B cell (primary cell): ENCODE measurements at regions not wholly inside any gene's neighbourhood (a gene's known extent, or its start where the extent isn't known, plus 50 kb on each side); places are given as distances from the start of the nearest gene placed in this dataset.
"Not testable (repeated sequence)": the region's sequence is repeated elsewhere in the genome, so short reads cannot be mapped to it uniquely, and the experiment has no call there.

ENCODE experiments used
- ATAC-seq: fragments of 200-7000 bp; cut with Tn5 transposase; one replicate; pipeline ENCODE4 v1.10.0; 2021; ENCODE audit warnings: low read depth, mild to moderate bottlenecking, moderate number of reproducible peaks, moderate library complexity
- CTCF ChIA-PET: fragments of 350-600 bp; sonication (Branson Sonifier 250); formaldehyde crosslinking; loops from one replicate; lab custom pipeline; 2021; ENCODE audit warnings: antibody characterized with exemption, inconsistent platforms; lab: Charles Lee
- POLR2A ChIA-PET: fragments of 350-600 bp; sonication (Branson Sonifier 250); formaldehyde crosslinking; loops from one replicate; lab custom pipeline; 2021; ENCODE audit warnings: antibody characterized with exemption; lab: Charles Lee
- DNase-seq: peaks from one replicate; pipeline ENCODE4 v3.0.0; 2013
- H2AFZ ChIP-seq: 2 replicates; pipeline ENCODE4 v1.6.1; 2012; ENCODE audit warnings: mild to moderate bottlenecking, low read depth, low read length; ENCODE audit not compliant: insufficient read depth, poor library complexity, severe bottlenecking
- H3K27ac ChIP-seq, 2 donors: 1 replicate in 1 of 2; 2 replicates in 1 of 2; pipeline ENCODE4 v1.5.1; 2012 to 2013; ENCODE audit warnings: low read length in 2 of 2, mild to moderate bottlenecking in 2 of 2, moderate library complexity in 1 of 2
- H3K27me3 ChIP-seq, 4 experiments: fragments of 200-600 bp in 1 of 4; sonication (generic) in 1 of 4; replicated peaks in 1 of 4; 1 replicate in 2 of 4; 2 replicates in 2 of 4; pipeline versions ENCODE4 v1.6.1 to v1.7.0; 2013 to 2016; ENCODE audit warnings: low read length in 3 of 4, mild to moderate bottlenecking in 2 of 4, mixed read lengths in 1 of 4, moderate library complexity in 1 of 4; ENCODE audit not compliant: insufficient read depth in 4 of 4, control insufficient read depth in 3 of 4; ENCODE audit errors: control extremely low read depth in 1 of 4
- H3K36me3 ChIP-seq, 2 experiments: replicated peaks in 1 of 2; 1 replicate in 1 of 2; 2 replicates in 1 of 2; pipeline versions ENCODE4 v1.6.1 to v1.7.1; 2013; ENCODE audit warnings: low read length in 1 of 2; ENCODE audit not compliant: insufficient read depth in 2 of 2, control insufficient read depth in 1 of 2; ENCODE audit errors: control extremely low read depth in 1 of 2, extremely low read depth in 1 of 2
- H3K4me1 ChIP-seq, 2 donors: fragments of 200-600 bp in 1 of 2; sonication (generic) in 1 of 2; 1 replicate in 1 of 2; 2 replicates in 1 of 2; pipeline versions ENCODE4 v1.5.1 to v1.6.1; 2013 to 2017; ENCODE audit warnings: low read length in 2 of 2; ENCODE audit not compliant: control insufficient read depth in 2 of 2, insufficient read depth in 2 of 2
- H3K4me2 ChIP-seq: replicated peaks from 2 replicates; pipeline ENCODE3; 2012; ENCODE audit warnings: mild to moderate bottlenecking, low read depth, low read length; ENCODE audit not compliant: poor library complexity, severe bottlenecking
- H3K4me3 ChIP-seq, 5 experiments: fragments of 200-600 bp in 1 of 5; sonication (generic) in 1 of 5; 1 replicate in 3 of 5; 2 replicates in 2 of 5; pipeline versions ENCODE4 v1.5.1 to v1.7.0; 2011 to 2016; ENCODE audit warnings: low read length in 4 of 5, mild to moderate bottlenecking in 4 of 5, low read depth in 2 of 5, control low read depth in 1 of 5, moderate library complexity in 1 of 5; ENCODE audit not compliant: insufficient read depth in 1 of 5; ENCODE audit errors: control extremely low read depth in 1 of 5, extremely low read depth in 1 of 5
- H3K79me2 ChIP-seq: fragments of 200-600 bp; sonication (generic); one replicate; pipeline ENCODE4 v1.6.0; 2016; ENCODE audit warnings: low read length; ENCODE audit not compliant: control insufficient read depth, insufficient read depth
- H3K9ac ChIP-seq: fragments of 200-600 bp; sonication (generic); 2 replicates; pipeline ENCODE4 v1.6.1; 2017; ENCODE audit warnings: mild to moderate bottlenecking, low read length, moderate library complexity
- H3K9me3 ChIP-seq, 3 donors: one replicate each; pipeline versions ENCODE4 v1.6.1 to v1.7.1; 2013; ENCODE audit warnings: low read length in 2 of 3; ENCODE audit not compliant: control insufficient read depth in 2 of 3, insufficient read depth in 1 of 3; ENCODE audit errors: control extremely low read depth in 1 of 3
- H4K20me1 ChIP-seq: 2 replicates; pipeline ENCODE4 v1.6.0; 2012; ENCODE audit warnings: mild to moderate bottlenecking, low read length; ENCODE audit not compliant: insufficient read depth, control insufficient read depth, poor library complexity, severe bottlenecking
- H3K27ac Mint-ChIP-seq: one replicate; pipeline ENCODE4 v1.8.0; 2021; ENCODE audit warnings: mixed read lengths
- H3K27me3 Mint-ChIP-seq: one replicate; pipeline ENCODE4 v1.8.0; 2021; ENCODE audit warnings: mixed read lengths
- H3K4me1 Mint-ChIP-seq: one replicate; pipeline ENCODE4 v1.8.0; 2021; ENCODE audit warnings: mixed read lengths
- H3K4me3 Mint-ChIP-seq: one replicate; pipeline ENCODE4 v1.8.0; 2021; ENCODE audit warnings: mixed read lengths
- H3K9me3 Mint-ChIP-seq: one replicate; pipeline ENCODE4 v1.8.0; 2022; ENCODE audit warnings: mixed read lengths; ENCODE audit not compliant: insufficient read depth
- EZH2 ChIP-seq: IDR thresholded peaks from 2 replicates; pipeline ENCODE4 v1.6.1; 2012; ENCODE audit warnings: borderline replicate concordance, low read depth, mild to moderate bottlenecking, moderate library complexity, low read length; ENCODE audit not compliant: insufficient read depth, poor library complexity, severe bottlenecking
- WGBS: methylation state at CpG from one replicate; pipeline ENCODE4 v1.1.5; 2013; ENCODE audit warnings: missing lambda C conversion rate; ENCODE audit not compliant: insufficient coverage; 5-methylcytosine and 5-hydroxymethylcytosine counted together
- intact Hi-C: fragments of 100-400 bp; cut with micrococcal nuclease; formaldehyde crosslinking; loops from one replicate; pipeline ENCODE4 v1.10.0; 2022
- TF ChIP-seq, protein P1 (sequence below): fragments of 200-600 bp; IDR thresholded peaks from one replicate; pipeline ENCODE4 v1.8.0; 2022; ENCODE audit warnings: antibody characterized with exemption, mild to moderate bottlenecking

DNA sequence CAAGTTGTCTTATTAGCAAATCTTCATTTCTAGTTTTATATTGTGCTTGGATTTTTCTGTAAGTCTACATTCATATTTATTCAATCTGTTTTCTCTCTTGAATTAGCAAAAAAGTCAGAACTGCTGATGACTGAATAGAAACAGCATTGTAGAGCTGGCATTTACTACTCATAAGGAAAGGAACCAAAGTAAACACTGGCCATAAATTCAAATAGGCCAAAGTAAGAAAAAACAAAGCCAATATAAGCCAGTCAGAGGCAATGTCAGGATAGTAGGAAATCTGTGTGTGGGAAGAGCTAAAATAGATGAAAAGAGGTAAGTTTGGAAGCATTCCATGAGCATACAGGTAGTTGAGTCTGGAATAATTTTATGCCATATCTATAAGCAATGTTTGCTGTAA is 307.2 kb upstream of the SLITRK3 start:
- H3K27ac Mint-ChIP-seq, result no peak overlapping the region
- H3K79me2 ChIP-seq, result no peaks in the 10 kb centered on the region
- H3K27ac ChIP-seq, result no peak overlapping the region
- CTCF ChIA-PET, result no interaction called here
- no peaks in the 10 kb centered on the region for H4K20me1 ChIP-seq
- DNase-seq, result no peak
- TF ChIP-seq EZH2, result no peak
- TF ChIP-seq, protein P1, sequence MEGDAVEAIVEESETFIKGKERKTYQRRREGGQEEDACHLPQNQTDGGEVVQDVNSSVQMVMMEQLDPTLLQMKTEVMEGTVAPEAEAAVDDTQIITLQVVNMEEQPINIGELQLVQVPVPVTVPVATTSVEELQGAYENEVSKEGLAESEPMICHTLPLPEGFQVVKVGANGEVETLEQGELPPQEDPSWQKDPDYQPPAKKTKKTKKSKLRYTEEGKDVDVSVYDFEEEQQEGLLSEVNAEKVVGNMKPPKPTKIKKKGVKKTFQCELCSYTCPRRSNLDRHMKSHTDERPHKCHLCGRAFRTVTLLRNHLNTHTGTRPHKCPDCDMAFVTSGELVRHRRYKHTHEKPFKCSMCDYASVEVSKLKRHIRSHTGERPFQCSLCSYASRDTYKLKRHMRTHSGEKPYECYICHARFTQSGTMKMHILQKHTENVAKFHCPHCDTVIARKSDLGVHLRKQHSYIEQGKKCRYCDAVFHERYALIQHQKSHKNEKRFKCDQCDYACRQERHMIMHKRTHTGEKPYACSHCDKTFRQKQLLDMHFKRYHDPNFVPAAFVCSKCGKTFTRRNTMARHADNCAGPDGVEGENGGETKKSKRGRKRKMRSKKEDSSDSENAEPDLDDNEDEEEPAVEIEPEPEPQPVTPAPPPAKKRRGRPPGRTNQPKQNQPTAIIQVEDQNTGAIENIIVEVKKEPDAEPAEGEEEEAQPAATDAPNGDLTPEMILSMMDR, result no peak
- peaks cover 17% of the 10 kb centered on the region for H3K9me3 Mint-ChIP-seq
- H3K36me3 ChIP-seq, result no peaks in the 10 kb centered on the region
- no peak overlapping the region for H3K4me3 ChIP-seq
- H3K27me3 Mint-ChIP-seq, result no peaks in the 10 kb centered on the region
- intact Hi-C loops, result no loop called here
- no peaks in the 10 kb centered on the region for H3K4me1 ChIP-seq
- H3K4me3 Mint-ChIP-seq, result no peak overlapping the region
- H3K9ac ChIP-seq, result no peak overlapping the region
- H3K9me3 ChIP-seq, result peaks cover 0 to 7% (median 0%) of the 10 kb centered on the region in 3 donors
- H3K27me3 ChIP-seq, result no peaks in the 10 kb centered on the region
- POLR2A ChIA-PET, result no interaction called here
- no peaks in the 10 kb centered on the region for H3K4me1 Mint-ChIP-seq
- ATAC-seq, result no peak
- H3K4me2 ChIP-seq, result no peak overlapping the region
- no peak overlapping the region for H2AFZ ChIP-seq

DNA sequence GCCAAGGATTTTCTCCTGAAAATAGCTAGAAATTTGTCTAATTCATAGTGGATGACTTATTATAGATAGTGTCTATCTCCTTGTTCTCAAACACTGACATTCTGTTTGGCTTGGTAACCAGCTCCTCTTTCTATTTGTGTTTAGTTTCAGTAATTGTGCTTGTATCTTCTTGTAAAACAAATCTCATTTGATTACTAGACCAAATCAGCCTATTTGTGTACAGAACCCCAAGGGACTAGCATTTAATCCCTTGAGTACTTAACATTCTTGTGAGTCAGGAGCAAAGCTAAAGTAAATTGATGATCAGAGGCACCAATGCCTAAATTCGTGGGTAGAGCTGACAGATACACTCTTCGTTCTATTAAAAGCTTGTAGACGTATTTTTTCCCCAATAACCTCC is 306.5 kb upstream of the SLITRK3 start:
- Histone ChIP-seq H3K4me3 (no peak overlapping the region), H3K27me3 (no peaks in the 10 kb centered on the region), H3K79me2 (no peaks in the 10 kb centered on the region), H3K4me2 (no peak overlapping the region), H2AFZ (no peak overlapping the region), H3K36me3 (no peaks in the 10 kb centered on the region), H3K9ac (no peak overlapping the region), H3K4me1 (no peaks in the 10 kb centered on the region), H3K9me3 (peaks cover 0 to 7% (median 0%) of the 10 kb centered on the region in 3 donors), H4K20me1 (no peaks in the 10 kb centered on the region), H3K27ac (no peak overlapping the region)
- Mint-ChIP-seq H3K9me3 (peaks cover 17% of the 10 kb centered on the region), H3K4me3 (no peak overlapping the region), H3K27me3 (no peaks in the 10 kb centered on the region), H3K4me1 (no peaks in the 10 kb centered on the region), H3K27ac (no peak overlapping the region)
- WGBS, result no CpG with 5 or more reads among the region's 3 CpGs
- DNase-seq, result no peak
- intact Hi-C loops, result no loop called here
- no peak for ATAC-seq
- CTCF ChIA-PET, result interaction anchor here (0.7 kb wide), 1 partner anchor 132 kb away, joined by 3 read pairs; no protein-coding TSS in a partner anchor
- TF ChIP-seq EZH2, result no peak
- TF ChIP-seq, protein P1, result no peak
- POLR2A ChIA-PET, result no interaction called here

DNA sequence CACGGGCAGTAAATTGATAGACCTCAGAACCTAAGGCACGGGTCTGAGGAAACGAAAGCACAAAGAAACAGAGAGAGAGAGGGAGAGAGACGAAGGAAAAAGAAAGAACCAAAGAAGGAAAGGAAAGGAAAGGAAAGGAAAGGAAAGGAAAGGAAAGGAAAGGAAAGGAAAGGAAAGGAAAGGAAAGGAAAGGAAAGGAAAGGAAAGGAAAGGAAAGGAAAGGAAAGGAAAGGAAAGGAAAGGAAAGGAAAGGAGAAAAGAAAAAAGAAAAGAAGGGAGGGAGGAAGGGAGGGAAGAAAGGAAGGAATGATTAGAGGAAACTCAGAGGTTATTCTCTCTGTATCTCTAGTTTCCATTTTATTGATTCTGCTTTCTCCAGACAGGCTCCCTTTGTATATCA is 302.6 kb upstream of the SLITRK3 start:
- ATAC-seq, H3K9me3 Mint-ChIP-seq, H4K20me1 ChIP-seq, CTCF ChIA-PET, H3K4me1 Mint-ChIP-seq, intact Hi-C loops, H3K79me2 ChIP-seq, H3K27me3 Mint-ChIP-seq, H3K4me2 ChIP-seq, H3K9me3 ChIP-seq, H3K27ac ChIP-seq, POLR2A ChIA-PET, H3K36me3 ChIP-seq, H3K4me1 ChIP-seq, H3K27me3 ChIP-seq, H3K9ac ChIP-seq, H3K4me3 ChIP-seq, DNase-seq, H3K27ac Mint-ChIP-seq, H3K4me3 Mint-ChIP-seq, H2AFZ ChIP-seq: not testable (repeated sequence)
- WGBS, result 100% methylated on average over 3 of the region's 4 CpGs
